HG03342 (cell line): ENCODE measurements at regions not wholly inside any gene's neighbourhood (a gene's known extent, or its start where the extent isn't known, plus 50 kb on each side); places are given as distances from the start of the nearest gene placed in this dataset.

ENCODE experiments used
- ATAC-seq: cut with Tn5 transposase; IDR thresholded peaks from one replicate; pipeline ENCODE4 v1.9.1; 2021; ENCODE audit warnings: mild to moderate bottlenecking, moderate library complexity; ENCODE audit not compliant: unreplicated experiment

DNA sequence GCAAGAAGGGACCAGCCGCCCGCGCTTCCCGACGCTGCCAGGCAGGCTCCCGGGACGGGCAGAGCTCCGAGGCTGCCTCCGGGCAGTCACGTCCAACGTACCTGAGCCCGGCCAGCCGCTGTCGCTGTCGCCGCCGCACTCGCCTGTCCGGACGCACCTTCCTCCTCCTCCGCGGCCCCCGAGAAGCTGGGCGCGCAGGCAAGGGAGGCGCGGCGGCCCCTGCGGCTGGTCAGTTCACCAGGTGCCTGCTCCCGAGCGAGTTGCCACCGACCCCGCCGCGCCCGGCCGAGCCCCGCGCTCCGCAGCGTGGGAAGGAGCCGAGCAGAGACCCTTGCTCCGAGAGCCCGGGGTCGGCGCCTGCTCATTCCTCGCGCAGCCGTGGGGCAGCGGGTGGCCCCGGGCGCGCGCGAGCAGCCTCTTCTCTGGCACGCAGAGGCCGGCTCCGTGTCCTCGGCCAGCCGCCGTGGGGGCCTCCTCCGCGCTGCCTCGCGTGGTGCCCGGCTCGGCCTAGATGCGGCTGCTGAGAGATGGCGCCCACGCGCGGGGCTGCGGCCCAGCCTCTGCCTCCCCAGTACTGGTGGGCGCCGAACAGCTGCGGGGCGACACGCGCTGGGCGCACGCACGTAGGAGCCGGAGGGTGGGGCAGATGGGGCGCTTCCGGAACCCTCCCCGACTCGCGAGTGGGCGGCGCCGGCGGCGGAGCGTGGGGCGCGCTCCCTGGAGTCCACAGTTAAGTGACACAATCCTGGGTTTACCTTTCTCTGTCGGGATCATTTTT lies 419.4 kb downstream of the UQCRFS1 start:
- no peak for ATAC-seq

DNA sequence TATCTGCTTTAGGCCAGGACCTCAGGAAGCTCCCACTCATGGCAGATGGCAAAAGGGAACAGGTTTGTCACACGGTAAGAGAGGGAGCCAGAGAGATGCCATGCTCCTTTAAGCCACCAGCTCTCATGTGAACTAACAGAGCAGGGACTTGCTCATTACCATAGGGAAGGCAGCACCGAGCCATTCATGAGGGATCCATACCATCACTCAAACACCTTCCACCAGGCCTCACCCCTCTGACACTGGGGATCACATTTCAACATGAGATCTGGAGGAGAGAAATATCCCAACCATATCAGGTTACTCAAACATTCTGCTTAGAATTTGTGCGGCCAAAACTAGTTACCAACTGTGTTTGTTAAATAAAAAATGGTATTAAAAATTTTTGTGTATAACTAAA lies 427.0 kb downstream of the UQCRFS1 start:
- no peak for ATAC-seq

DNA sequence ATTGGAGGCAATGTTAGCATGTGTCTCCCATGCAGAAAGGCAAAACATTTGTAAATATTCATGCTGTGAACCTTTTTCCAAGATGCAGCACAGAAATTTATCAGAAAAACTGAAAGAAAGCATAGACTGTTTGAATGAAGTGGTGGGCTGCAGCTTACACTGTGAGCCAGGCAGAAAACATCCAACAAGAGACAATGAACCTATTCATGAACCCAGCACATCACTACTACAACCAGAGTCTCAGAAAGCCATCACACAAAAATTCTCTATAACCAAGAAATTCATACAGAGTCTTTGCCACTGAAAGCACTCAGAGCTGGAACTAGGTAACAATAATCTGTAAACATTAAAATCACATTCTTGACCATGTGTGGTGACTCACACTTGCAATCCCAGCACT lies 448.9 kb downstream of the UQCRFS1 start:
- ATAC-seq: no peak

DNA sequence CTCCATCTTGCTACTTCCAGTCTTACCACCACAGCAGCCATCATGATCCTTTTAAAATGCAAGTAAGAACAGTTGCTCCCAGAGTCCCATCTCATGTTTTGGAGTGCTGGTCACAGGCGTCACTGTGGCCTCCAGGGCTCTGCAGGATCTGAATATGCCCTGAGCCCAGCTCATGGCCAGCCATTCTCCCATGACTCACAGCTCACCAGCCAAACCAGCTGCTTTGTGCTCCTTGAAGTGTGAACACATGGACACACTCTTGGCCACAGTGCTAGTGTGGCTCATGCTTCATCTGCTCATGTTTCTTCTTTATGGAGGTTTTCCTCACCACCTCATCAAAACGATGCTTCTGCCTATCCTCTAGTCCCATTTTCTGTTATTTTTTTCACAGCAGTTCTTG lies 466.5 kb downstream of the UQCRFS1 start:
- no peak for ATAC-seq

- no peak for ATAC-seq
Observed at GRCh38 chr19:28744943-28745342, 468.0 kb downstream of the UQCRFS1 start.

DNA sequence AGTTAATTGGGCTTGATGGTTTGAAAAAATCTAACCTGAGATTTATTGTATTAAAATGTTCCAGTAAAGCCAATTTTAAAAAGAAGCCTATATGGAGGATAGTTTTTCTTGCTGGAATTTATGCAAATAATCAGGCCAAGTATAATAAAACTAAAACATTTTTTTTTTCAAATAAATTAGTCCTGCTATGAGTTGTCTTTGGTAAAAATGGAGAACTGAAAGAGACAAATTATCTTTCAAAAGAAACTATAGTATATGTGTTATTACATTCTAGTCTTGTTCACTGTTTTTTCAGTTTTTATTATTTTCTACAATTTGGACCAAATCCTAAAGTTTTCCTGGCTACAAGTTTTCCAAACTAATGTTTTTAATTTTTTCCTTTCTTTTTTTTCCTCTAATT lies 468.9 kb downstream of the UQCRFS1 start:
- no peak for ATAC-seq

GRCh38 chr19:28737021-28737895 lies 475.7 kb downstream of the UQCRFS1 start:
- ATAC-seq: no peak

- ATAC-seq: no peak
Observed at GRCh38 chr19:28736528-28736927, 476.4 kb downstream of the UQCRFS1 start.

- ATAC-seq: no peak
Observed at GRCh38 chr19:28731577-28731976, 481.4 kb downstream of the UQCRFS1 start.

DNA sequence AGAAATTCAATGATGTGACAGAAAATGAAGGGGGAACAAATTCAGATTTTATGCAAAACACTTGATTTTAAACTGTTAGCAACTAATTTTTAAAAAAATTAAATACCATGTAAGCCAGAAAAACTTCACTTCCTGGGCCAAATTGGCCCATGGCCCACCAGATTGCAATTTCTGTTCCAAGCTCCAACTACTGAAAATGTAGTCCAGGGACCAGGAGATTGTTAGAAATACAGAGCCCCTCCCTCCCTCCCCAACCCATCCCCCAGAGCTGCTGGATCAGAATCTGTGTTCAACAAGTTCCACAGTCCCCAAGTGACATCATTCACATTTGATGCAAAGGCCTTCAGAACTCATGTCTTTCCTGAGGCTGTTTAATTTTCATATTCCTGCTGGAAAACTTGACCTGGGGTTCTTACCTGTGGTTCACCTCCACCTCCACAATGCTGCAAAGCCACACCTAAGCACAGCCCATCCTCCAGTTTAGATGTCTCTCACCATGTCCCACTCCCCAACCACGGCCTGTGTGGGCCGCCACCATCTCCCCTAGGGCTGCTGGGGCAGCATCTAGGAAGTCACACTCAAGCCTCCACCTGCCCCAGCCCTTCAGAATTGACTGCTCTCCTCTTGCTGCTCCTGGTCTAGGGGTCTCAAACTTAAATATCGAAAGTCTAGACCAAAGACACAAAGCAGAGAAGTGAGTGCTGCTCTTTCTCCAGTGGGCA lies 482.0 kb downstream of the UQCRFS1 start:
- no peak for ATAC-seq

DNA sequence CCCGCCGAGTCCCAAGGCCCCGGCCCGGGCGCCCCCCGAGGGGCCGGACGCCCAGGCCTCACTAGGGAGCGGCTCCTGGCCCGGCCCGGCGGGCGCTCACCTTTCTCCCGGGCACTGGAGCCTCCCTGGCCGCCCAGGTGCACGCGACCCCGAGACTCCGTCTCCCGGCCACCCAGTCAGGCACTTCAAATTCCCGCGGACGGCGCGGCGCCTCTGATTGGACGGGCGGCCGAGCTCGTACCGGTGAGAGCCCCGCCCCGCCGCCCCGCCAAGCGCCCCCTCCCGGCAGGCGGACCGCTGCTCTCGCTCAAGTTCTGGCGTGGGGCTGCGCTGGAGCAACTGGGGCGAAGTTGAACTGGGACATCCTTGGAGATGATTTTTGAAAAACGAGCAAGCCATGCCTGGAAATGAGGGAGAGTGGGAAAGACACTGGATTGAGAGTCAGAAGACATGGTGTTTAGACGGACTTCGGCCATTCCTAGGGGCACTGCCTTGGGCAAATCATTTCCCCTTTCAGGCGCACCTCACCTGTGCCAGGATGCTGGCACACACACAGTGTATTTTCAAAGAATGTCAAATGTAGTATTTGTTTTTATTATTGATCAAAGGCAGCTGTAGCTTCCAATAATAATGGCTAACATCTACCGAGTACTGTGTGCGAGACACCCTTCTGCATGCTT lies 485.3 kb downstream of the UQCRFS1 start:
- no peak for ATAC-seq

DNA sequence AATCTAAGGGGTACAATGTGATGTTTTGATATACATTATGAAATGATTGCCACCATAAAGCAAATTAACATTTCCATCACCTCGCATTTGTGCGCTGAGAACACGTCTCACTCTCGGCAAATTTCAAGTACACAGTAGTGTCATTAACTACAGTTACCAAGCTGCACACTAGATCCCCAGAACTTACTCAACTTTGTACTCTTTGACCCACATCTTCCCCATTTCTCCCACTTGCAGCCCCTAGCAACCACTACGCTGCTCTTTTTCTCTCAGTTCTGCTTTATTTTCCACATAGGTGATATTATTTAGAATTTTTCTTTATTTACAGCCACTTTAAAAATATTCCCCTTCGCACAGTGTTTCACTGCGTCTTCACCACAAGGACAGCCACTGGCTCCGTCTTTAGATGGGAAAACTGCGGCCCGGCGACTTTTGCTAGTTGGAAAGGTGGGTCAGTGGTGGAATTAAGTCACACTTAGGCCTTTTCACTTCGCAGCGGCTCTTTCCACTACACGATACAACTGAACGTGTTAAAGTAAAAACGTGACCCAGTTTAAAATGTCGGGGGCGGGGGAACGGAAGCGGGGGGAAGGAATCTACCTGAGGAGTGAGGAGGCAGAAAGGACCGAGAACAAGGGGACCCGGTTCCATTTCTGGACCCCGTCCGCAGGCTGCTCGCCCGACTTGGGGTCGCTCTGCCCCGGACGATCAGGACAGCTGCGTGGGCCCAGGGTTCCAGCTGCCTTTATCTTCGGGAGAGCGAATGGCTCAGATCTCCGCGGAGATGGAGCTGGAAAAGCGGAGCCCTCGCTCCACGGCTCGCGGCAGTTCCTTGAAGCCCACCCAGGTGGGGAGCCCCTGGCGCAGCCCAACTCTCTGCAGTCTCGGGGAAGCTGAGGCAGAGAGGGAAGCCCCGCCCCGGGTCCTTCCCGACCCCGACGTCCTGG lies 486.1 kb downstream of the UQCRFS1 start:
- no peak for ATAC-seq

DNA sequence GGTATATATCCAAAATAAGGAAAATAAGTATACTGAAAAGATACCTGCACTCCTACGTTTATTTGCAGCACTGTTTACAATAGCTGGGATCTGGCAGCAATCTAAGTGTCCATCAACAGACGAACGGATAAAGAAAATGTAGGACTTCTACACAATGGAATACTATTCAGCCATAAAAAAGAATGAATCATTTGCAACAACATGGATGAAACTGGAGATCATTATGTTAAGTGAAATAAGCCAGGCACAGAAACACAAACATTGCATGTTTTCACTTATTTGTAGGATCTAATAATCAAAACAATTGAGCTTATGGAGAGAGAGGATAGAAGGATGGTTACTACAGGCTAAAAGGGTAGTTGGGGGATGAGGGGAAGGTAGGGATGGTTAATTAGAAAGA lies 494.0 kb downstream of the UQCRFS1 start:
- no peak for ATAC-seq

GRCh38 chr19:28715157-28715556 lies 497.8 kb downstream of the UQCRFS1 start:
- no peak for ATAC-seq

DNA sequence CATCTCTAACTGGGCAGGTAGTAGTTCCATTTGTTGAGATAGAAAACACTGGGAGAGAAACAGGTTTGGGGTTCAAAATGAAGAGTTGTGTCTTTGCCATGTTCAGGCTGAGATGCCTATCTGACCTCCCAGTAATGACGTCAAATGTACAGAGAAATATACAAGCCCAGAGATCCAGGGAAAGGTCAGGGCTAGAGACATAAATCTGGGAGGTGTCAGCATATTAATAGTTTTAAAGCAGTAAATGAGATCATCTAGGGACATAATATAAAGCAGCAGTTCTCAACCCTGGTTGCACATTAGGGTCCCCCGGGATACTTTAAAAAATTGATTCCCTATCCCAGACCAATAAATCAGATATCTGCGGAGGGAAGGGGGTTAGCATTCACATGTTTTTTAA lies 501.5 kb downstream of the UQCRFS1 start:
- no peak for ATAC-seq

GRCh38 chr19:28710278-28710677 lies 502.7 kb downstream of the UQCRFS1 start:
- ATAC-seq: no peak

DNA sequence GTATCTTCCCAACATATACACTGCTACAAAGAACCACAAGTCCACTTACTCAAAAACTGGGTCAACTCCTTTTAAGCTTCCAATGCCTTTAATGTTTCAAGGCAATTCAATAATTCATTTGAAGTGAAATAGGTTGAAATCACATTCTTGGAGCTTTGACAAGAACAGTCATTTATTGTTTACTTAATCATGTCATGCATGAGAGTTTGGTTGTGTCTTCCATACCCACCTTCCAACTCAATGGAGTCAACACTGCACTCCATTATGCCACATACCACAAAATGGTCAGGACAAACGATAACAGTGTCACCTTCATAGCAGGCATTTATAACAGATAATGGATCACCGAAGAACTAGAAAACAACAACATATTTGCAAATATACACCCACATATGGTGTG lies 506.3 kb downstream of the UQCRFS1 start:
- ATAC-seq: no peak

DNA sequence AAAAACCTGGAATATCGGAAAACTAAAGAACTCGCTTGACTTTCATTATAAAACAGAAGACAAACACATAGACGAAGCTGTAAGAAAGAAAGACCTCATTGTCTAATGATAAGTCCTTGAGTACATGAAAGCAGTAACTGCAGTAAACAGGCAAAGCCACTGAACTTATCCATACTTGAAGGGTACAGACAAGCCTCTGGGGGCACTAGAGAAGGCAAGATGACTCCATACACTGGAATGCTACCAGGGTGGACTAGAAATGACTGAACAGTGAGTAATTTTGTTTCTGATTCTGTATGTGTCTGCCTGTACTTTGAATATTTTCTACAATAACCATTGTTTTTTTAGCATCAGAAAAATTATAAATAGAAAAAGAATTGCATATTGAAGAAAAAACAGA lies 507.9 kb downstream of the UQCRFS1 start:
- ATAC-seq: no peak

GRCh38 chr19:28703400-28703956 lies 509.5 kb downstream of the UQCRFS1 start:
- ATAC-seq: no peak

DNA sequence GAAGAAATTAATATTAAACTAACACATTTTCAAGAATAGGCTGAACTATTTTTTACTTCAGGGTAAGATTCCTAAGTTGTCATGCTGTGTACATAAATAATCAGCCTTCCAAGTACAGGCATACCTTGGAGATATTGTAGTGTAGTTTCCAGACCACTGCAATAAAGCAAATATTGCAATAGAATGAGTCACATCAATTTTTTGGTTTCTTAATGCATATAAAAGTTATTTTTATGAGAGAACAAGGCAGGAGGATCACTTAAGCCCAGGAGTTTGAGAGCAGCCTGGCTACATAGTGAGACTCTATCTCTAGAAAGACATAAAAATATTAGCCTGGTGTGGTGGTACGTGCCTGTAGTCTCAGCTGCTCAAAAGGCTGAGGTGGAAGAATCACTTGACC lies 511.5 kb downstream of the UQCRFS1 start:
- no peak for ATAC-seq
